ENCODE measurements at regions not wholly inside any gene's neighbourhood (a gene's known extent, or its start where the extent isn't known, plus 50 kb on each side); places are given as distances from the start of the nearest gene placed in this dataset.

- H2AFZ ChIP-seq (ENCODE audit: low read length): no peak overlapping the region
- no peaks in the 10 kb centered on the region for H3K9me3 ChIP-seq (ENCODE audit: low read length)
- no peaks in the 10 kb centered on the region for H3K36me3 ChIP-seq (ENCODE audit: insufficient read depth, low read length)
- no peak for DNase-seq
- H3K27me3 ChIP-seq (ENCODE audit: low read length): no peaks in the 10 kb centered on the region
- H3K4me1 ChIP-seq (ENCODE audit: low read length): no peaks in the 10 kb centered on the region
- H4K20me1 ChIP-seq (ENCODE audit: insufficient read depth, low read depth, low read length): no peaks in the 10 kb centered on the region
- no peaks in the 10 kb centered on the region for H3K9me2 ChIP-seq (replicated peaks; ENCODE audit: insufficient read depth, low read length)
- H3K4me2 ChIP-seq (ENCODE audit: low read depth, low read length, poor library complexity, severe bottlenecking): no peak overlapping the region
- no peak overlapping the region for H3K27ac ChIP-seq (ENCODE audit: low read length)
- no peak overlapping the region for H3K9ac ChIP-seq (ENCODE audit: low read length)
- H3K79me2 ChIP-seq (ENCODE audit: low read length): no peaks in the 10 kb centered on the region
- H3K4me3 ChIP-seq (ENCODE audit: low read length): no peak overlapping the region
Measured at GRCh38 chr22:48238284-48238915, 1476.0 kb downstream of the TBC1D22A start.

- no peaks in the 10 kb centered on the region for H3K9me3 ChIP-seq (ENCODE audit: low read length)
- H3K36me3 ChIP-seq (ENCODE audit: insufficient read depth, low read length): no peaks in the 10 kb centered on the region
- H3K4me2 ChIP-seq (ENCODE audit: low read depth, low read length, poor library complexity, severe bottlenecking): no peak overlapping the region
- no peaks in the 10 kb centered on the region for H4K20me1 ChIP-seq (ENCODE audit: insufficient read depth, low read depth, low read length)
- no peaks in the 10 kb centered on the region for H3K4me1 ChIP-seq (ENCODE audit: low read length)
- no peaks in the 10 kb centered on the region for H3K27me3 ChIP-seq (ENCODE audit: low read length)
- no peaks in the 10 kb centered on the region for H3K79me2 ChIP-seq (ENCODE audit: low read length)
- no peak overlapping the region for H3K4me3 ChIP-seq (ENCODE audit: low read length)
- H3K9me2 ChIP-seq (replicated peaks; ENCODE audit: insufficient read depth, low read length): no peaks in the 10 kb centered on the region
- no peak overlapping the region for H3K27ac ChIP-seq (ENCODE audit: low read length)
- no peak overlapping the region for H3K9ac ChIP-seq (ENCODE audit: low read length)
- DNase-seq: no peak
- H2AFZ ChIP-seq (ENCODE audit: low read length): no peak overlapping the region
Measured at GRCh38 chr22:48237466-48238283, 1475.2 kb downstream of the TBC1D22A start.

- no peaks in the 10 kb centered on the region for H3K79me2 ChIP-seq (ENCODE audit: low read length)
- no peak overlapping the region for H2AFZ ChIP-seq (ENCODE audit: low read length)
- no peak for DNase-seq
- H3K9me2 ChIP-seq (replicated peaks; ENCODE audit: insufficient read depth, low read length): no peaks in the 10 kb centered on the region
- H3K27me3 ChIP-seq (ENCODE audit: low read length): no peaks in the 10 kb centered on the region
- H3K9ac ChIP-seq (ENCODE audit: low read length): no peak overlapping the region
- H3K4me2 ChIP-seq (ENCODE audit: low read depth, low read length, poor library complexity, severe bottlenecking): no peak overlapping the region
- no peak overlapping the region for H3K27ac ChIP-seq (ENCODE audit: low read length)
- H3K9me3 ChIP-seq (ENCODE audit: low read length): no peaks in the 10 kb centered on the region
- H4K20me1 ChIP-seq (ENCODE audit: insufficient read depth, low read depth, low read length): no peaks in the 10 kb centered on the region
- H3K36me3 ChIP-seq (ENCODE audit: insufficient read depth, low read length): no peaks in the 10 kb centered on the region
- no peaks in the 10 kb centered on the region for H3K4me1 ChIP-seq (ENCODE audit: low read length)
- no peak overlapping the region for H3K4me3 ChIP-seq (ENCODE audit: low read length)
Measured at GRCh38 chr22:48236261-48236660, 1473.8 kb downstream of the TBC1D22A start.

GRCh38 chr22:48235744-48236143 lies 1473.3 kb downstream of the TBC1D22A start:
- Histone ChIP-seq H3K4me2 (ENCODE audit: low read depth, low read length, poor library complexity, severe bottlenecking) (no peak overlapping the region), H3K4me1 (ENCODE audit: low read length) (no peaks in the 10 kb centered on the region), H3K79me2 (ENCODE audit: low read length) (no peaks in the 10 kb centered on the region), H2AFZ (ENCODE audit: low read length) (no peak overlapping the region), H4K20me1 (ENCODE audit: insufficient read depth, low read depth, low read length) (no peaks in the 10 kb centered on the region), H3K36me3 (ENCODE audit: insufficient read depth, low read length) (no peaks in the 10 kb centered on the region), H3K9me3 (ENCODE audit: low read length) (no peaks in the 10 kb centered on the region), H3K27ac (ENCODE audit: low read length) (no peak overlapping the region), H3K9ac (ENCODE audit: low read length) (no peak overlapping the region), H3K9me2 (replicated peaks; ENCODE audit: insufficient read depth, low read length) (no peaks in the 10 kb centered on the region), H3K27me3 (ENCODE audit: low read length) (no peaks in the 10 kb centered on the region), H3K4me3 (ENCODE audit: low read length) (no peak overlapping the region)
- DNase-seq: no peak

DNA sequence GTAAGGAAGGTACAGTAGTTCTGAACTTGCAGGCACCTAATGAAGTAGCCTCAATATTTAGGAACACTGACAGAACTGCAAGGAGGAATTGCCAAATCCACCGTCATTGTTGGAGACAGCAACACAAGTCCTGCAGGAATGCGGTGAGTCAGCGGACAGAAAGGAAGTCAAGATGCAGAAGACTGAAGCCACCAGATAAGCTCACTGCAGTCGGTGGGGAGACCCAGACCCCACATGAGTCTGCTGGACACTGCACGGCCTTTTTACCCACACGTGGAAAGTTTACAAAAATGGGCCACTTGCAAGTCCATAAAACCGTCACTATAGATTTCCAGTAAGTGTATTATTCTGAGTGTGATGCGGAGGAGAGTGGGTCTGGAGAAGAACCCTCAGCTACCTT lies 1471.6 kb downstream of the TBC1D22A start:
- no peaks in the 10 kb centered on the region for H3K9me3 ChIP-seq (ENCODE audit: low read length)
- H3K4me1 ChIP-seq (ENCODE audit: low read length): no peaks in the 10 kb centered on the region
- H3K9me2 ChIP-seq (replicated peaks; ENCODE audit: insufficient read depth, low read length): no peaks in the 10 kb centered on the region
- H2AFZ ChIP-seq (ENCODE audit: low read length): no peak overlapping the region
- no peaks in the 10 kb centered on the region for H3K36me3 ChIP-seq (ENCODE audit: insufficient read depth, low read length)
- no peak overlapping the region for H3K27ac ChIP-seq (ENCODE audit: low read length)
- H4K20me1 ChIP-seq (ENCODE audit: insufficient read depth, low read depth, low read length): no peaks in the 10 kb centered on the region
- H3K9ac ChIP-seq (ENCODE audit: low read length): no peak overlapping the region
- no peaks in the 10 kb centered on the region for H3K27me3 ChIP-seq (ENCODE audit: low read length)
- H3K4me2 ChIP-seq (ENCODE audit: low read depth, low read length, poor library complexity, severe bottlenecking): no peak overlapping the region
- no peak overlapping the region for H3K4me3 ChIP-seq (ENCODE audit: low read length)
- no peaks in the 10 kb centered on the region for H3K79me2 ChIP-seq (ENCODE audit: low read length)
- DNase-seq: no peak

- no peak overlapping the region for H3K9ac ChIP-seq (ENCODE audit: low read length)
- H3K4me3 ChIP-seq (ENCODE audit: low read length): no peak overlapping the region
- no peaks in the 10 kb centered on the region for H3K9me3 ChIP-seq (ENCODE audit: low read length)
- no peak overlapping the region for H3K4me2 ChIP-seq (ENCODE audit: low read depth, low read length, poor library complexity, severe bottlenecking)
- no peak overlapping the region for H2AFZ ChIP-seq (ENCODE audit: low read length)
- H3K9me2 ChIP-seq (replicated peaks; ENCODE audit: insufficient read depth, low read length): no peaks in the 10 kb centered on the region
- no peaks in the 10 kb centered on the region for H3K36me3 ChIP-seq (ENCODE audit: insufficient read depth, low read length)
- H4K20me1 ChIP-seq (ENCODE audit: insufficient read depth, low read depth, low read length): no peaks in the 10 kb centered on the region
- H3K27ac ChIP-seq (ENCODE audit: low read length): no peak overlapping the region
- no peaks in the 10 kb centered on the region for H3K27me3 ChIP-seq (ENCODE audit: low read length)
- H3K79me2 ChIP-seq (ENCODE audit: low read length): no peaks in the 10 kb centered on the region
- no peak for DNase-seq
- H3K4me1 ChIP-seq (ENCODE audit: low read length): no peaks in the 10 kb centered on the region
Measured at GRCh38 chr22:48233586-48233985, 1471.1 kb downstream of the TBC1D22A start.

- Histone ChIP-seq H3K9me3 (ENCODE audit: low read length) (no peaks in the 10 kb centered on the region), H3K9me2 (replicated peaks; ENCODE audit: insufficient read depth, low read length) (no peaks in the 10 kb centered on the region), H3K9ac (ENCODE audit: low read length) (no peak overlapping the region), H3K4me1 (ENCODE audit: low read length) (no peaks in the 10 kb centered on the region), H4K20me1 (ENCODE audit: insufficient read depth, low read depth, low read length) (no peaks in the 10 kb centered on the region), H3K27me3 (ENCODE audit: low read length) (no peaks in the 10 kb centered on the region), H3K4me2 (ENCODE audit: low read depth, low read length, poor library complexity, severe bottlenecking) (no peak overlapping the region), H3K4me3 (ENCODE audit: low read length) (no peak overlapping the region), H3K36me3 (ENCODE audit: insufficient read depth, low read length) (no peaks in the 10 kb centered on the region), H3K79me2 (ENCODE audit: low read length) (no peaks in the 10 kb centered on the region), H2AFZ (ENCODE audit: low read length) (no peak overlapping the region), H3K27ac (ENCODE audit: low read length) (no peak overlapping the region)
- no peak for DNase-seq
Measured at GRCh38 chr22:48228468-48228867, 1466.0 kb downstream of the TBC1D22A start.

DNA sequence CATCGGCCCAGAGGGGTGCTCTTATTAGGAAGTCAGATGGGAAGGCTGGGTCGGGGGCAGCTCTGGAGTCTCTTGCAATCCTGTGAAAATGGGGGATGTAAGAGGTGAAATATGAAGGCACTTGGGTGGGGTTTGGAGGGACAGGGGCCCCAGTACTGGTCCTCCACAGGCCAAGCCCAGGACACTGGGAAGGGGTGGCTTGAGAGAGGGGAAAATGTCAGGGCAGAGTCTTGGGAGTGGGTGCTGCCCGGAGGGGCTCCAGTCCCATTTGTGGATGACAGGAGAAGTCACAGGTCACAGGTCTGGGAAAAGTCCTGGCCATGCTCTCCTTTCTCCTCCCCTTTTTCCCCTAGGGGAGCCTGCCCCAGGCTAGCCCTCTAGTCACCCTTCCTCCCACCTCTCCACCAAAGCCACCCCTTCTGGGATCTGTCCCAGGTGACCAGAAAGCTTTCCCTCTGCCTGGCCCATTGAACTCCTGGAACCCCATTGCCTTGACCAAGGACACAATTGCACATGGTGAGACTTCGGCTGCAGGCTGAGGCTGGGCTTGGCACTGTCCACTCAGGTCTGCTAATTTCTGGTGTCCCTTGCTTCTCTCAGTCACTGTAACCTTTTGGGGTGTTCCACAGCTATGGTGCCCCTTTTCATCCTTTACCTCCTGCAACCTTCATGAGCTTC lies 1465.0 kb downstream of the TBC1D22A start:
- DNase-seq: no peak
- Histone ChIP-seq H3K27ac (ENCODE audit: low read length) (no peak overlapping the region), H4K20me1 (ENCODE audit: insufficient read depth, low read depth, low read length) (no peaks in the 10 kb centered on the region), H3K4me3 (ENCODE audit: low read length) (no peak overlapping the region), H3K9me3 (ENCODE audit: low read length) (no peaks in the 10 kb centered on the region), H2AFZ (ENCODE audit: low read length) (no peak overlapping the region), H3K9me2 (replicated peaks; ENCODE audit: insufficient read depth, low read length) (no peaks in the 10 kb centered on the region), H3K79me2 (ENCODE audit: low read length) (no peaks in the 10 kb centered on the region), H3K4me2 (ENCODE audit: low read depth, low read length, poor library complexity, severe bottlenecking) (no peak overlapping the region), H3K4me1 (ENCODE audit: low read length) (no peaks in the 10 kb centered on the region), H3K27me3 (ENCODE audit: low read length) (no peaks in the 10 kb centered on the region), H3K36me3 (ENCODE audit: insufficient read depth, low read length) (no peaks in the 10 kb centered on the region), H3K9ac (ENCODE audit: low read length) (no peak overlapping the region)

Measured in Karpas-422 (cell line).